Common myeloid progenitor, CD34-positive (primary cell): ENCODE measurements at regions not wholly inside any gene's neighbourhood (a gene's known extent, or its start where the extent isn't known, plus 50 kb on each side); places are given as distances from the start of the nearest gene placed in this dataset.

Experiments
- CTCF ChIA-PET: fragments of 350-600 bp; sonication (Branson Sonifier 250); formaldehyde crosslinking; loops from one replicate; lab custom pipeline; 2021; ENCODE audit warnings: antibody characterized with exemption; lab: Charles Lee
- POLR2A ChIA-PET: fragments of 350-600 bp; sonication (Branson Sonifier 250); formaldehyde crosslinking; loops from one replicate; lab custom pipeline; 2021; ENCODE audit warnings: antibody characterized with exemption; lab: Charles Lee
- DNase-seq, 3 donors: peaks; one replicate each; pipeline versions ENCODE4 v3.0.0 to v3.0.0-alpha.2; 2013
- H3K27ac ChIP-seq, 2 experiments: 1 replicate in 1 of 2; 2 replicates in 1 of 2; pipeline ENCODE4 v1.7.0; 2013; ENCODE audit warnings: inconsistent platforms in 2 of 2, low read length in 2 of 2, mild to moderate bottlenecking in 2 of 2, low read depth in 1 of 2, moderate library complexity in 1 of 2; ENCODE audit not compliant: severe bottlenecking in 2 of 2, insufficient read depth in 1 of 2, poor library complexity in 1 of 2
- H3K27me3 ChIP-seq, 5 experiments: replicated peaks in 2 of 5; 1 replicate in 3 of 5; 2 replicates in 2 of 5; pipeline versions ENCODE4 v1.6.1 to v1.7.0; 2013; ENCODE audit warnings: low read length in 4 of 5, mild to moderate bottlenecking in 2 of 5, moderate library complexity in 2 of 5, inconsistent platforms in 1 of 5; ENCODE audit not compliant: insufficient read depth in 5 of 5, control insufficient read depth in 4 of 5
- H3K36me3 ChIP-seq, 4 experiments: 1 replicate in 2 of 4; 2 replicates in 2 of 4; pipeline versions ENCODE4 v1.6.1 to v1.7.0; 2013; ENCODE audit warnings: low read length in 3 of 4, control low read depth in 1 of 4, mild to moderate bottlenecking in 1 of 4; ENCODE audit not compliant: control insufficient read depth in 4 of 4, insufficient read depth in 4 of 4
- H3K4me1 ChIP-seq, 4 experiments: 1 replicate in 3 of 4; 2 replicates in 1 of 4; pipeline versions ENCODE4 v1.6.1 to v1.7.1; 2013; ENCODE audit warnings: low read length in 3 of 4, mild to moderate bottlenecking in 3 of 4, control low read depth in 1 of 4, inconsistent platforms in 1 of 4, moderate library complexity in 1 of 4; ENCODE audit not compliant: control insufficient read depth in 4 of 4, insufficient read depth in 4 of 4; ENCODE audit errors: control extremely low read depth in 1 of 4
- H3K4me3 ChIP-seq, 7 experiments: 1 replicate in 4 of 7; 2 replicates in 3 of 7; pipeline versions ENCODE4 v1.5.1 to v1.7.0; 2013; ENCODE audit warnings: mild to moderate bottlenecking in 7 of 7, low read length in 6 of 7, moderate library complexity in 6 of 7, inconsistent platforms in 2 of 7, low read depth in 2 of 7, control low read depth in 1 of 7; ENCODE audit not compliant: insufficient read depth in 4 of 7, control insufficient read depth in 1 of 7; ENCODE audit errors: extremely low read depth in 1 of 7
- H3K9me3 ChIP-seq, 5 experiments: 1 replicate in 4 of 5; 2 replicates in 1 of 5; pipeline versions ENCODE4 v1.6.1 to v1.7.1; 2013; ENCODE audit warnings: low read length in 4 of 5, mild to moderate bottlenecking in 2 of 5, inconsistent platforms in 1 of 5, low read depth in 1 of 5, moderate library complexity in 1 of 5; ENCODE audit not compliant: control insufficient read depth in 4 of 5, insufficient read depth in 2 of 5; ENCODE audit errors: control extremely low read depth in 1 of 5
- WGBS: methylation state at CpG from one replicate; pipeline ENCODE4 v1.1.5; 2013; ENCODE audit not compliant: insufficient coverage; 5-methylcytosine and 5-hydroxymethylcytosine counted together

DNA sequence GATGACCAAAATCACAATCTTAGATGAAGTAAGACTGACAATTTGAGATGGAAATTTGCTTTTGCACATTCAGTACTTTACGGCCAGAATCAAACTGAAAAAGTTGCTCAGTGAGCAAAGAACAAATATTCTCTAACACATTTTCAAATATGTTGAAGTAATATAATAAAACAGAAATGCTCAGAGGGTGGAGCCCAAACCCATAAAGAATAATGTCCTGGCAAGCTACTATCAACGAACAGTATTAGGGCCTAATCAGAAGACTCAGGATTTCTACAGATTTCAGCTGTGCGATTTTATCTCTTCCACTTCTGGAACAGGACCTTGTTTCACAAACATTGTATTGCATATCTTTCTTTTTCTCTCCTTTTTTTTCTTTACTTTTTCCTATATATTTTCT lies 505.0 kb downstream of the TECRL start:
- no peak overlapping the region for H3K4me3 ChIP-seq
- POLR2A ChIA-PET, result no interaction called here
- H3K27me3 ChIP-seq, result no peaks in the 10 kb centered on the region
- no peak for DNase-seq
- no peak overlapping the region for H3K27ac ChIP-seq
- CTCF ChIA-PET, result no interaction called here
- no peaks in the 10 kb centered on the region for H3K4me1 ChIP-seq
- H3K9me3 ChIP-seq, result no peaks in the 10 kb centered on the region
- WGBS, result 83% methylated on average over 2 of the region's 3 CpGs
- no peaks in the 10 kb centered on the region for H3K36me3 ChIP-seq

DNA sequence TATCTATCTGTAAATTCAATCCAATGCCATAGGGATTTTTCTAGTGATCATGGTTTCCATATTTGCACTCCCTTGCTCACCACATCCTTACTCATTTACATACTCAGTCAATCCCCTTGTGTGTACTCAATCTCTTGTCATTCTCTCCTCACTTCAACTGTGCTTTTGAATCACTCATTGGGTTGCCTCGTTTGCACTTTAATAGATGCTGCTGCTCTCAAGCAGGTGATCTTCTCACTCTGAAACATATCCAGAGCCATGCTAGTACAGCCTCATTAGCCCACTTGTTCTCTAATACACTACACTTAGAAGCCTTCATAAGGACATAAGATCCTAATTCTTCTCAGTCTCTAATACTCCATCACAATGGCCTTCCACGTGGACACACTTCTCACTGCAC lies 507.9 kb downstream of the TECRL start:
- H3K4me1 ChIP-seq, result no peaks in the 10 kb centered on the region
- WGBS, result 22% methylated on average over 1 of the region's 2 CpGs
- CTCF ChIA-PET, result no interaction called here
- H3K27me3 ChIP-seq, result no peaks in the 10 kb centered on the region
- no peak overlapping the region for H3K4me3 ChIP-seq
- no peaks in the 10 kb centered on the region for H3K36me3 ChIP-seq
- no peak overlapping the region for H3K27ac ChIP-seq
- no peaks in the 10 kb centered on the region for H3K9me3 ChIP-seq
- POLR2A ChIA-PET, result no interaction called here
- DNase-seq, result no peak

DNA sequence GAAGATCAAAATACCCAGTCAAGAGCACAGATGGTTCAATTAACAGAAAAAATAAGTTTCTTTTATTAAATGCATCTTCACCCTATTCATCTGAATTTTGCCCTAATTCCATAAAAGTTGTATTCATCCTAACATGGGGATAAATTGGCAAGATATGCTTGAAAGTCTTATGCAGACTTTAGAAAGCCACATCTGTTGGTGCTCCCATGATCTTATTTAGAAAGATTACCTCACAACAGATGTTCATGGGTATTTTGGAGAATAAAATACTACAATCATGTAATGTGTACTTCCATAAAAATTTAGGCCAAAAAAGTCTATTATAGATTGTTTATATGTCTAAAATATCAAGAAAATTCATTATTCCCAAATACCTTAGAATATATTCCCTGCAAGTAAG lies 510.3 kb downstream of the TECRL start:
- Histone ChIP-seq H3K4me1 (no peaks in the 10 kb centered on the region), H3K9me3 (no peaks in the 10 kb centered on the region), H3K27me3 (no peaks in the 10 kb centered on the region), H3K4me3 (no peak overlapping the region), H3K36me3 (no peaks in the 10 kb centered on the region), H3K27ac (no peak overlapping the region)
- no peak for DNase-seq
- POLR2A ChIA-PET, result no interaction called here
- CTCF ChIA-PET, result no interaction called here

DNA sequence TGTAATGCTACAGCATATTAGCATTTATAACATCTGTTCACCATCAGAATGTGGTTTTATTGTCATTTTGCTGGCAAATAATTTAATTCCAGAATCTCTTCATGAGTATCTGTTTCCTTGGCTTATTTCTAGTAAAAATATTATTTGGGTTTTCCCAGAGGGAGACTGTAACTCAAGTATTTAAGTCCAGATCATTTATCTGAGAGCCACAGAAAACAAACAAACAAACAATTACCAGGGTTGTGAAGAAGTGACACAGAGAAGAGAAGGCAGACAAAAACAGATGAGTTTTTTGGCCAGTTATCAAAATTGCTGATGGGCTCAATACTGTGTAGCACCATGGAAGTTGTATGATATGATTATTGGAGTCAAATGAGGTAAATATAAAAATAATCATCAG lies 515.1 kb downstream of the TECRL start:
- POLR2A ChIA-PET, result no interaction called here
- Histone ChIP-seq H3K36me3 (no peaks in the 10 kb centered on the region), H3K9me3 (no peaks in the 10 kb centered on the region), H3K27me3 (no peaks in the 10 kb centered on the region), H3K27ac (no peak overlapping the region), H3K4me1 (no peaks in the 10 kb centered on the region), H3K4me3 (no peak overlapping the region)
- no peak for DNase-seq
- CTCF ChIA-PET, result no interaction called here

DNA sequence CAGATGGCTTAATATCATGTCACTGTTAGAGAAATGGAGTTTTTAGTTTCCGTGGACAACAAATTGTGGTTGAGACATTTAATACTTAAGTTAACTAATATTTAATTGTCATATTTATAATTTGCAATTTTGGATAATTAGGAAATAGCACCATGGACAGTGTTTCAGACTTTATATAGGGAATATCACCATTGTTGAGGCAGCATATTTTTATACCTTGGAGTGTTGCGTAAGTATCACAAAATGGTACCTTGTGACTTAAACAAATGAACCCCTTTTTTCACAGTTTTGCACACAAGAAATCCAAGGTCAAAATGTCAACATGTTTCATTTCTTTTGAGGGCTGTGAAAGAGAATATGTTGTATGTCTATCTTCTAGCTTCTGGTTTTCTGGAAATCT lies 539.9 kb downstream of the TECRL start:
- CTCF ChIA-PET, result no interaction called here
- H3K36me3 ChIP-seq, result no peaks in the 10 kb centered on the region
- no peak for DNase-seq
- whole genome bisulfite sequencing, result 100% methylated on average over 1 of the region's 2 CpGs
- POLR2A ChIA-PET, result no interaction called here
- no peaks in the 10 kb centered on the region for H3K27me3 ChIP-seq
- H3K4me1 ChIP-seq, result no peaks in the 10 kb centered on the region
- no peak overlapping the region for H3K4me3 ChIP-seq
- H3K27ac ChIP-seq, result no peak overlapping the region
- H3K9me3 ChIP-seq, result no peaks in the 10 kb centered on the region

DNA sequence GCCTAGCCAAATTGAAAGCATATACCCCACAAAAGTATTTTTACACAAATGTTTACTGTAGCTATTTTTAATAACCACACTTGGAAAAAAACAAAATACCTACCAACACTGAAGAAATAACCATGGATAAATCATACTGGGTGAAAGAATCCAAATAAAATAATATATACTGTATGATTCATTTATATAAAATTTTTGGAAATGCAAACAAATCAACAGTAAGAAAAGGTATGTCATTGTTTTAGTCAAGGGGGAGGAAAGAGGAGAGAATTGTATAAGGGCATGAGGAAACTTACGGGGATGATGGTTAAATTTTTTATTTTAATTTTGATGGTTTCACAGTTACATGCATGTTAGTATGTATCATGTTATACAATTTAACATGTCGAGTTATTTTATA lies 557.8 kb downstream of the TECRL start:
- H3K4me3 ChIP-seq, result no peak overlapping the region
- WGBS, result no CpG with 5 or more reads among the region's 2 CpGs
- no peaks in the 10 kb centered on the region for H3K4me1 ChIP-seq
- no peaks in the 10 kb centered on the region for H3K27me3 ChIP-seq
- no peak overlapping the region for H3K27ac ChIP-seq
- ChIA-PET CTCF (no interaction called here), POLR2A (no interaction called here)
- H3K9me3 ChIP-seq, result no peaks in the 10 kb centered on the region
- no peak for DNase-seq
- no peaks in the 10 kb centered on the region for H3K36me3 ChIP-seq

- Histone ChIP-seq H3K27ac (no peak overlapping the region), H3K9me3 (no peaks in the 10 kb centered on the region), H3K36me3 (no peaks in the 10 kb centered on the region), H3K27me3 (no peaks in the 10 kb centered on the region), H3K4me3 (no peak overlapping the region), H3K4me1 (no peaks in the 10 kb centered on the region)
- ChIA-PET CTCF (no interaction called here), POLR2A (no interaction called here)
- no peak for DNase-seq
- no CpG with 5 or more reads among the region's 3 CpGs for WGBS
Measured at GRCh38 chr4:63841266-63841665, 568.0 kb downstream of the TECRL start.
